ENCODE measurements at regions not wholly inside any gene's neighbourhood (a gene's known extent, or its start where the extent isn't known, plus 50 kb on each side); places are given as distances from the start of the nearest gene placed in this dataset.

DNA sequence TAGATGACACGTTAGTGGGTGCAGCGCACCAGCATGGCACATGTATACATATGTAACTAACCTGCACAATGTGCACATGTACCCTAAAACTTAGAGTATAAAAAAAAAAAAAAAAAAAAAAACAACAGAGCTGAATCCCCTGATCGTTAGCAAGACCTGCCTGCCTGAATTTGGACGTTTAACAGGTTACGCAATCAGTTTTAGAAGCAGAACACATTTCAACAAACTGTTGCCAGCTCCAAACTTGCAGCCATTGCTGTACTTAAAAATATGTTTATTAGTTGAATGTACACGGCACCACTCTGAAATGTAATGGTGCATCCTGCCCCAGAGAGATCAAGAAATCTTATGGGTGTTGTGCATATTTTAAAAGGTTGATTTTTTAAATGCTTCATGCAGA is 680.0 kb downstream of the TLE4 start:
- TF ChIP-seq, protein P1, sequence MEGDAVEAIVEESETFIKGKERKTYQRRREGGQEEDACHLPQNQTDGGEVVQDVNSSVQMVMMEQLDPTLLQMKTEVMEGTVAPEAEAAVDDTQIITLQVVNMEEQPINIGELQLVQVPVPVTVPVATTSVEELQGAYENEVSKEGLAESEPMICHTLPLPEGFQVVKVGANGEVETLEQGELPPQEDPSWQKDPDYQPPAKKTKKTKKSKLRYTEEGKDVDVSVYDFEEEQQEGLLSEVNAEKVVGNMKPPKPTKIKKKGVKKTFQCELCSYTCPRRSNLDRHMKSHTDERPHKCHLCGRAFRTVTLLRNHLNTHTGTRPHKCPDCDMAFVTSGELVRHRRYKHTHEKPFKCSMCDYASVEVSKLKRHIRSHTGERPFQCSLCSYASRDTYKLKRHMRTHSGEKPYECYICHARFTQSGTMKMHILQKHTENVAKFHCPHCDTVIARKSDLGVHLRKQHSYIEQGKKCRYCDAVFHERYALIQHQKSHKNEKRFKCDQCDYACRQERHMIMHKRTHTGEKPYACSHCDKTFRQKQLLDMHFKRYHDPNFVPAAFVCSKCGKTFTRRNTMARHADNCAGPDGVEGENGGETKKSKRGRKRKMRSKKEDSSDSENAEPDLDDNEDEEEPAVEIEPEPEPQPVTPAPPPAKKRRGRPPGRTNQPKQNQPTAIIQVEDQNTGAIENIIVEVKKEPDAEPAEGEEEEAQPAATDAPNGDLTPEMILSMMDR (conservative IDR thresholded peaks at IDR 0.05), result no peak
- no peak for TF ChIP-seq ZFX (IDR thresholded peaks at IDR 0.05)

All from C4-2B (cell line).